MM.1S (cell line): ENCODE measurements at regions not wholly inside any gene's neighbourhood (a gene's known extent, or its start where the extent isn't known, plus 50 kb on each side); places are given as distances from the start of the nearest gene placed in this dataset.
"Not testable (repeated sequence)": the region's sequence is repeated elsewhere in the genome, so short reads cannot be mapped to it uniquely, and the experiment has no call there.

Experiments
- DNase-seq: peaks from one replicate; pipeline ENCODE4 v3.0.0-alpha.2; 2015
- H2AFZ ChIP-seq: fragments of 300-600 bp; sonication (generic); 2 replicates; pipeline ENCODE4 v1.6.0; 2016; ENCODE audit warnings: antibody characterized with exemption, low read length
- H3F3A ChIP-seq: fragments of 300-600 bp; sonication (generic); 2 replicates; pipeline ENCODE4 v1.6.1; 2016; ENCODE audit warnings: mild to moderate bottlenecking, antibody characterized with exemption, low read length, moderate library complexity, mixed read lengths; ENCODE audit not compliant: insufficient read depth
- H3K27ac ChIP-seq: fragments of 300-600 bp; sonication (generic); 2 replicates; pipeline ENCODE4 v1.5.1; 2016; ENCODE audit warnings: mild to moderate bottlenecking, low read length
- H3K27me3 ChIP-seq: fragments of 300-600 bp; sonication (generic); replicated peaks from 2 replicates; pipeline ENCODE4 v1.6.0; 2016; ENCODE audit warnings: low read length; ENCODE audit not compliant: insufficient read depth
- H3K36me3 ChIP-seq: fragments of 300-600 bp; sonication (generic); replicated peaks from 2 replicates; pipeline ENCODE4 v1.6.1; 2016; ENCODE audit warnings: mild to moderate bottlenecking, low read length, mixed read lengths; ENCODE audit not compliant: insufficient read depth
- H3K4me1 ChIP-seq: fragments of 300-600 bp; sonication (generic); 2 replicates; pipeline ENCODE4 v1.6.1; 2016; ENCODE audit warnings: low read length, mixed read lengths
- H3K4me2 ChIP-seq: fragments of 300-600 bp; sonication (generic); 2 replicates; pipeline ENCODE4 v1.6.0; 2016; ENCODE audit warnings: low read depth, low read length
- H3K4me3 ChIP-seq: fragments of 300-600 bp; sonication (generic); 2 replicates; pipeline ENCODE4 v1.5.1; 2016; ENCODE audit warnings: low read length, mixed read lengths
- H3K79me2 ChIP-seq: fragments of 300-600 bp; sonication (generic); 2 replicates; pipeline ENCODE4 v1.6.1; 2016; ENCODE audit warnings: mixed run types, low read length, mixed read lengths
- H3K9ac ChIP-seq: fragments of 300-600 bp; sonication (generic); 2 replicates; pipeline ENCODE4 v1.6.1; 2016; ENCODE audit warnings: low read length, mixed read lengths
- H3K9me2 ChIP-seq: fragments of 300-600 bp; sonication (generic); replicated peaks from 2 replicates; pipeline ENCODE4 v1.6.1; 2016; ENCODE audit warnings: mild to moderate bottlenecking, low read length, mixed read lengths; ENCODE audit not compliant: insufficient read depth
- H3K9me3 ChIP-seq: fragments of 300-600 bp; sonication (generic); replicated peaks from 2 replicates; pipeline ENCODE4 v1.6.1; 2016; ENCODE audit warnings: mild to moderate bottlenecking, low read length, mixed read lengths; ENCODE audit not compliant: insufficient read depth
- H4K20me1 ChIP-seq: fragments of 300-600 bp; sonication (generic); 2 replicates; pipeline ENCODE4 v1.6.1; 2016; ENCODE audit warnings: mild to moderate bottlenecking, low read length, moderate library complexity, mixed read lengths; ENCODE audit not compliant: insufficient read depth
- CTCF ChIP-seq: fragments of 300-600 bp; sonication (generic); IDR thresholded peaks from 2 replicates; pipeline ENCODE4 v1.5.1; 2016; ENCODE audit warnings: antibody characterized with exemption, low read length, mixed read lengths
- EZH2 ChIP-seq: fragments of 300-600 bp; sonication (generic); optimal IDR thresholded peaks from 2 replicates; pipeline ENCODE3; 2017; ENCODE audit warnings: low read depth, mild to moderate bottlenecking, antibody characterized with exemption, low read length, mixed read lengths
- EZH2phosphoT487 ChIP-seq: fragments of 300-600 bp; sonication (generic); IDR thresholded peaks from 2 replicates; pipeline ENCODE4 v1.6.1; 2018; ENCODE audit warnings: antibody characterized with exemption, low read length

GRCh38 chr4:72893354-72894066, 176.0 kb downstream of the COX18 start:
- Histone ChIP-seq H3K4me3 (no peak overlapping the region), H3K27me3 (no peaks in the 10 kb centered on the region), H3K27ac (no peak overlapping the region), H3K79me2 (no peaks in the 10 kb centered on the region), H3F3A (no peaks in the 10 kb centered on the region), H4K20me1 (no peaks in the 10 kb centered on the region), H3K4me1 (no peaks in the 10 kb centered on the region), H3K9me3 (no peaks in the 10 kb centered on the region), H3K9me2 (no peaks in the 10 kb centered on the region), H3K36me3 (no peaks in the 10 kb centered on the region), H3K4me2 (no peak overlapping the region), H2AFZ (no peak overlapping the region), H3K9ac (no peak overlapping the region)
- no peak for DNase-seq
- TF ChIP-seq EZH2 (no peak), CTCF (no peak), EZH2phosphoT487 (no peak)

GRCh38 chr4:72888331-72888730, 181.2 kb downstream of the COX18 start:
- no peaks in the 10 kb centered on the region for H3K27me3 ChIP-seq
- no peak overlapping the region for H3K4me3 ChIP-seq
- H3K79me2 ChIP-seq: no peaks in the 10 kb centered on the region
- no peak for DNase-seq
- no peaks in the 10 kb centered on the region for H3K9me2 ChIP-seq
- H3K9ac ChIP-seq: no peak overlapping the region
- H3K4me2 ChIP-seq: no peak overlapping the region
- no peaks in the 10 kb centered on the region for H4K20me1 ChIP-seq
- H3K27ac ChIP-seq: no peak overlapping the region
- TF ChIP-seq CTCF (no peak), EZH2phosphoT487 (no peak), EZH2 (no peak)
- no peak overlapping the region for H2AFZ ChIP-seq
- H3K36me3 ChIP-seq: no peaks in the 10 kb centered on the region
- no peaks in the 10 kb centered on the region for H3K4me1 ChIP-seq
- no peaks in the 10 kb centered on the region for H3F3A ChIP-seq
- no peaks in the 10 kb centered on the region for H3K9me3 ChIP-seq

GRCh38 chr4:72887152-72887551, 182.4 kb downstream of the COX18 start:
- H2AFZ ChIP-seq: no peak overlapping the region

GRCh38 chr4:72886602-72887001, 182.9 kb downstream of the COX18 start:
- H4K20me1 ChIP-seq: no peaks in the 10 kb centered on the region
- no peak overlapping the region for H2AFZ ChIP-seq
- H3K9me3 ChIP-seq: no peaks in the 10 kb centered on the region
- no peak overlapping the region for H3K4me2 ChIP-seq
- H3K4me3 ChIP-seq: no peak overlapping the region
- H3K27ac ChIP-seq: no peak overlapping the region
- no peaks in the 10 kb centered on the region for H3F3A ChIP-seq
- H3K9ac ChIP-seq: no peak overlapping the region
- TF ChIP-seq EZH2: no peak
- TF ChIP-seq CTCF: peak; percentile 50
- TF ChIP-seq EZH2phosphoT487: no peak
- no peaks in the 10 kb centered on the region for H3K27me3 ChIP-seq
- H3K9me2 ChIP-seq: no peaks in the 10 kb centered on the region
- H3K79me2 ChIP-seq: no peaks in the 10 kb centered on the region
- H3K36me3 ChIP-seq: no peaks in the 10 kb centered on the region
- no peak for DNase-seq
- no peaks in the 10 kb centered on the region for H3K4me1 ChIP-seq

More at GRCh38 chr4:72887152-72887551, 182.4 kb downstream of the COX18 start:
- Histone ChIP-seq H3K9me3 (no peaks in the 10 kb centered on the region), H3K79me2 (no peaks in the 10 kb centered on the region), H3K9me2 (no peaks in the 10 kb centered on the region), H3K4me1 (no peaks in the 10 kb centered on the region), H3K9ac (no peak overlapping the region), H3F3A (no peaks in the 10 kb centered on the region), H4K20me1 (no peaks in the 10 kb centered on the region), H3K4me3 (no peak overlapping the region), H3K27me3 (no peaks in the 10 kb centered on the region), H3K27ac (no peak overlapping the region), H3K36me3 (no peaks in the 10 kb centered on the region), H3K4me2 (no peak overlapping the region)
- DNase-seq: no peak
- TF ChIP-seq EZH2phosphoT487 (no peak), EZH2 (no peak)

GRCh38 chr4:72884225-72884624, 185.3 kb downstream of the COX18 start:
- not testable (repeated sequence) for H3K9ac ChIP-seq, H3K27me3 ChIP-seq, H3K36me3 ChIP-seq, H3K4me2 ChIP-seq, H4K20me1 ChIP-seq, H3K9me3 ChIP-seq, H3F3A ChIP-seq, H2AFZ ChIP-seq, H3K79me2 ChIP-seq, H3K4me3 ChIP-seq, H3K9me2 ChIP-seq, H3K4me1 ChIP-seq, H3K27ac ChIP-seq, DNase-seq
